ENCODE measurements at regions not wholly inside any gene's neighbourhood (a gene's known extent, or its start where the extent isn't known, plus 50 kb on each side); places are given as distances from the start of the nearest gene placed in this dataset.

GRCh38 chr15:39291690-39292089 lies 289.2 kb upstream of the THBS1 start:
- DNase-seq = no peak

- DNase-seq = no peak
These were observed 283.9 kb upstream of the THBS1 start for GRCh38 chr15:39296955-39297354.

- no peak for DNase-seq
These were observed 282.5 kb upstream of the THBS1 start for GRCh38 chr15:39298271-39298962.

DNA sequence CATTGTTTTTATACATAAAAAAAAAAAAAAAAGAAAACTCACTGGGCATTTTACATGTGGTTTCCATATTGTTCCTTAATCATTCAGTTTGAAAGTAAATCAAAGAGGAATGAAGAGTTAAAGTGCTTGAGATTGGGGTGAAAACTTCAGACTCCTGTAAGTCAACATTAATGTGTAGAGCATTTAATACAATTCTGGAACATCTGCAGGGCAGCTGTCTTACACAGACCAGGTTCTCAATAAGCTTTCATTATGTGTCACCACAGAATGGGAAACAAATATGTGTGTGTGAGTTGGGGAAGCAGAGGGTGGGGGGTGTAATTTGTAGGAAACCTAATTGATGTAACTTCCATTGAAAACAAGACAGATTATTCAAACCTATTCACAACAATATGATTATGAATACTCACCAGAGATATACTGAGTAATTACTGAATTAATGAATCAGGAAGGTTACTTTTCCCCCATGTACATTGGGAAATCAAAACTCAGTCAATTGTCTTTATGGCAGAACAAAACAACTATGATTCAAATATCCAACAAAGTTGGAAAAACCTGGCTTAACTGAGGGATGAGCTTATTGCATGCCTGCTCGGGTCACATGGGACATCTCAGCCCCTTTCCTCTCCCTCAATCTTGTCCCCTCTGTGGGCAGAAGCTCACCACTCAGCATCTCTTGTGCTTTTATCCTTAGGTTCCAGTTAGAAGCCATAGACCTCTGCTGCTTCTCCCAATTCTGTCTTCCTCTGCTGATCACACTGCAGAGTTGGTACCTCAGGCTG lies 281.2 kb upstream of the THBS1 start:
- DNase-seq = no peak

DNA sequence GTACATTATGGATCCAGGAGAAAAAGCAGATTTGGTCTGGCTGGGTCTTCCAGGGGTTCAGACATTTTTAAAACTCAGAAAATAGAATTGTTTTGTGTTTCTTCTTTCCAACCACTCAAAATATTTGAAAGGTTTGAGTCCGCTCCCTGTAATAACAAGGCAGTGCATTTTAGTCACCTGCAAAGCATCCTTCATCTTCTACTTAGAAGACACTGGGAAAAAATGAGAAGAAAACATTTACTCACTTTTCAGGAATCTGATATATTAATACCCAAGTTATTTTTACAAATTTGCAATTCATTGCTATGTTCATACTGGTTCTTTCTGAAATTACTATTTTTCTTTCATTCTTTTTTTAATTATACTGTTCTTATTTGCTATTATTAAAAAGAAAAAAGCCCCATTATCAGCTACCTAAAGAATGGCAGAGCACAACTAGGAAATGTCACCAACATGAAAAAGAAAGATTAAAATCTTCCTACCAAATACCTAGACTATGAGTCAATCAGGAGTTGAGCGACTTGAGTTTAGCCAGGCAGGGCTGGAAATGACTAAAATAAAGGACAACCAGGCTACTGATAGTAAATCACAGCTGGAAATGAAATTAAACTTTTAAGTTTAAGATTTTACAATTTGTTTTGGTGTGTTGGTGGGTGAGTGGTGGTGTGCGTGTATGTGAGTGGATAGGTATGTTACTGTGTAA lies 280.3 kb upstream of the THBS1 start:
- no peak for DNase-seq

DNA sequence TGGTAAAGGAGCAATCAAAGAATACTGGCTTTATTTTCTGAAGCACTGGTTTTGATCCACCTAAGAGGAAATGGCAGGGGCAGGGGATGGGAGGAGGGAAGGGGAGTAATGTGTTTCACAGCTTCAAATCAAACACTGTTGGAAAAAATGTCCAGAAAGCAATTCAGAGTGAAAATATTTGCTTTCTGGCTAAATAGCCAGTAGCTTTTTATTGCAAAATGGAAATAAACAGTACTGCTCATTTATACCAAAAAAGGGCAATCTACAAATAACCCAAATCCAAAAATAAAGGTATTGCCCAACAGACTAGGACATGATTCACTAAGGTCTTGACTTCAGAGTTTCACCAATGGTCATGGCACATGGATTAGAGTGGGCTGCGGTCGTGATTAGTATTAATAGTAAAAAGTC lies 279.3 kb upstream of the THBS1 start:
- DNase-seq = no peak

GRCh38 chr15:39302936-39303335 lies 277.9 kb upstream of the THBS1 start:
- DNase-seq = no peak

DNA sequence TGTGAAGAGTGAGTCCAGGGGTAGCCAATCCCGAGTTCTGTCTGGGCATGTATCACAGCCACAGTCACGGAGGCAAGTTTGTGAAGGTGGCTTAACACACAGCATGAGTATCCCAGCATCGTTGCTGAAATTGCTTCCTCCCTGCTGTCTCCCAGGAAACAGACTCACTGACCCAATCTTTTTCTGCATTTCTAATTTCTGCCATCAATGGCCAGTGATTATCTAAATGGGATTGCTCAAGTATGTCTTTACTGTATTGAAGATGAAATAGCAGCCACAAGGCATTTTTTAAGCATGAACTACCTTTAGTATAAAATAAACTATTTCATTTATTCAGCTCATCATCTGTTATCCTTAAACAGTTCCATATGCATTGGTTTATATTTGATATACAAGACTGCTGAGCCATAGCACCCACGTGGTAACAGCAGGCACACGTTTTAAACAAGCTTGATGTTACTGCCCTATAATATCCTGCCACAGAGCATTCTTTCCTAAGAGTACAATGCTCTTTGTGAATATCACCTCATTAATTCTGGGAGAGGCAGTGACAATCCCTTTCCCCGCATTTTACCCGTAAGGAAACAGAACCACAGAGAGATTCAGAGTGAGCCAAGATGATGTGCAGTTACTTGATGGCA lies 276.6 kb upstream of the THBS1 start:
- no peak for DNase-seq

GRCh38 chr15:39304931-39305728 lies 275.7 kb upstream of the THBS1 start:
- DNase-seq = no peak

- no peak for DNase-seq
These were observed 270.2 kb upstream of the THBS1 start for GRCh38 chr15:39310633-39311032.

GRCh38 chr15:39312984-39313383 lies 267.9 kb upstream of the THBS1 start:
- no peak for DNase-seq

DNA sequence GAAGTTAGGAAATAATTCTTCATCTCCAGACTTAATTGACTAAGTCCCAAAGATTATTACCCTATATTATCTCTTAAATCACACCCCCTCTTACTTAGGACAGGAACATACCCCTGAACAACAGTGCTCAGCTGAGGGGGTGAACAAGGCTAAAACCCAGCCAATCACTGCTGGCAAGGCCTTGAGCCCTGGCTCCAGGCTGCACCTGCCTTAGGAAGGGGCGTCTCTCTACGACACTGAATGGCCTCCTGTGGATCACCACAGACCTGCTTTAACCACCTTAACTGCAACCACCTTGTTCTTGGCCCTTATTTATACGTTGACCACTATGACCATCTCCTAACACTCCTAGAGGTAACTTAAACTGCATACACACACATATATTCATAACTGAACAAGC lies 267.4 kb upstream of the THBS1 start:
- no peak for DNase-seq

GRCh38 chr15:39313881-39314280 lies 267.0 kb upstream of the THBS1 start:
- DNase-seq = no peak

DNA sequence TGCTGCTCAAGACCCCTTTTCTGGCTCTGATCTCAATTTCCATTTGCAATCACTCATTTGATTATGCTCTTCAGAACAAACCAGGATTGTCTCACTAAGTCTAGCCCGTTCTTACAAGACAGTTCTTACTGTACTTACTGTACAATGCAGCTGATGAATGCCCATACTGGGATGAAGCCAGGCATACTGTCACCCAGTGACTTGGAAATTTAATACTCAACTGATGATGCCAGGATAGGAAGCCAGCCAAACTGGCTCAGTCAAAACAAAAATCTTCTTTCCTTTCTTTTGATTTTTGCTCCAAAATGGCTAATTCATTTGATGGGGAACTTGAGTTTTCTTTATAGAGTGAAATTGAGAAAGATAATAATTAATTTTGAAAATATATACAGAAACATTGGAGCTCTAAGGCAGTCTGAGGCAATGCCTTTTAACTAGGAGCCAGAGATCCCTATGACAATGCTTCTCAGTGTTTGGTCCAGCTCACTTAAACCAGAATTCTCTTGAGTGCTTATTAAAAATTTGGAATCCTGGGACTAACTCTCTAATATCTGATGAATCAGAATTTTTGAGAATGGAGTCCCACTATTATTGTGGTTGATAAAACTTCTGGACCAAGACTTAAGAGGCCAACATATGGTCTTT lies 265.6 kb upstream of the THBS1 start:
- DNase-seq = no peak

- DNase-seq = no peak
These were observed 263.7 kb upstream of the THBS1 start for GRCh38 chr15:39317225-39317624.

GRCh38 chr15:39318231-39318630 lies 262.6 kb upstream of the THBS1 start:
- no peak for DNase-seq

DNA sequence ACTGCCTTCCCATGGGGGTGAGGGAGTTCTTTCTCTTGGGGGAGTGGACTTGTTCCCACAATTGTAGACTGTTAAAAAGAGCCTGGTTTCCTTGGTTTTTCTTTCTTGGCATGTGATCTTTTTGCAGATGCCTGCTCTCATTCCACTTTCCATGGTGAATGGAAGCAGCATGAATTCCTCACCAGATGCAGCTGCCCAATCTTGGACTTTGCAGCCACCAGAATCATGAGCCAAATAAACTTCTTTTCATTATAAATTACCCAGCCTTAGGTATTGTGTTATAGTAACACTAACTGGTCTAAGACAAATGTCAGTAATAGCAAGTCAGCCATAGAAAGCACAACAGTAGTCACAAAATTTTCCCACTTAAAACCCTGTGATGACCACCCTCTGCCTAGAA lies 260.5 kb upstream of the THBS1 start:
- no peak for DNase-seq

GRCh38 chr15:39320886-39321285 lies 260.0 kb upstream of the THBS1 start:
- DNase-seq = no peak

DNA sequence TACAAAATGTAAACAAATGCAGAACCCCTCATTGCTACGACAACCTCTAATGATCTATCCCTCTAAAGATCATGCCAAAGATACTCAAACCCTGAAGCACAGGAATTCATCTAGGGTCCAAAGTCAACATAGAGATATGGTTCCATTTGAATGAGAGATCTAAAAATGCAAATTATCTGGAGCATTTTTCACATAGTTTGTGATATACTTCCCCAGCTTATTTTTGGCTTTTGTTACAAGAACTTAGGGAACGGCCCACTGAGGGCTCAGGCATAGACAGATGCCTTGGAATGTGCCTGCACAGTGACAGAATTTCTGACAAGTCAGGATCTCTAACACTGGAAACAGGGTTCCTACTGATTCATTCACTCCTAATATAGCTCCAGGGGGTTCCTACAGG lies 258.9 kb upstream of the THBS1 start:
- DNase-seq = no peak

- no peak for DNase-seq
These were observed 257.7 kb upstream of the THBS1 start for GRCh38 chr15:39323157-39323556.

DNA sequence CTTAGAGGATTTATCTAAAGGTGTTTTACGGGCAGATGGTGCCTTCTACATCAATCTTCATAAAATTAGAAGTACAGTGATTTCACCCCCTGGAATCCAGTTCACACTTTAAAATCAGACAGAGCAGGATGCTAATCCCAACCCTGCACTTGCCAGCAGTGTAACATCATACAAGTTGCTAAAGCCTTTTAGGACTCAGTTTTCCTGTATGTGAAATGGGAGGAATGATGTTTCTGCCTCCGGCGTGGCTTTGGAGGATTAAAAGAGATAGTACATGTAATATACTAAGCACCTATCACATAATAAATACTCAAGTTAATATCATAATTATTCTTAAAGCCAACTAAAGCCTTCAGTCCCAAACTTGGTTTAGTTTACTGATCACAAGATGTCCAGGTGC lies 257.2 kb upstream of the THBS1 start:
- DNase-seq = no peak

- no peak for DNase-seq
These were observed 254.4 kb upstream of the THBS1 start for GRCh38 chr15:39326306-39326975.
